H9 (cell line): ENCODE measurements at regions not wholly inside any gene's neighbourhood (a gene's known extent, or its start where the extent isn't known, plus 50 kb on each side); places are given as distances from the start of the nearest gene placed in this dataset.

ENCODE experiments used
- DNase-seq: peaks from one replicate; pipeline ENCODE4 v3.0.0-alpha.2; 2017
- H2AFZ ChIP-seq: one replicate; pipeline ENCODE4 v1.6.1; 2013; ENCODE audit warnings: mild to moderate bottlenecking, low read length, control low read depth, moderate library complexity
- H2AK5ac ChIP-seq: 2 replicates; pipeline ENCODE4 v1.6.1; 2013; ENCODE audit warnings: low read length, control low read depth, mixed read lengths; ENCODE audit not compliant: insufficient read length
- H2BK120ac ChIP-seq: one replicate; pipeline ENCODE4 v1.6.1; 2013; ENCODE audit warnings: low read depth, mild to moderate bottlenecking, low read length, control low read depth, inconsistent platforms; ENCODE audit not compliant: poor library complexity, severe bottlenecking
- H2BK12ac ChIP-seq: 2 replicates; pipeline ENCODE4 v1.6.1; 2013; ENCODE audit warnings: low read length, control low read depth, mixed read lengths, low read depth; ENCODE audit not compliant: insufficient read length
- H2BK15ac ChIP-seq: 2 replicates; pipeline ENCODE4 v1.6.1; 2013; ENCODE audit warnings: low read depth, low read length, control low read depth
- H2BK20ac ChIP-seq: one replicate; pipeline ENCODE4 v1.6.1; 2013; ENCODE audit warnings: low read depth, mild to moderate bottlenecking, low read length, control low read depth, inconsistent platforms; ENCODE audit not compliant: poor library complexity, severe bottlenecking
- H2BK5ac ChIP-seq: 2 replicates; pipeline ENCODE4 v1.6.1; 2013; ENCODE audit warnings: low read length, control low read depth, mixed read lengths; ENCODE audit not compliant: insufficient read length
- H3K14ac ChIP-seq: 2 replicates; pipeline ENCODE4 v1.6.1; 2013; ENCODE audit warnings: low read length, control low read depth; ENCODE audit not compliant: insufficient read depth
- H3K18ac ChIP-seq: 2 replicates; pipeline ENCODE4 v1.6.1; 2013; ENCODE audit warnings: low read depth, mild to moderate bottlenecking, mixed read lengths, low read length, control low read depth; ENCODE audit not compliant: insufficient read length
- H3K23ac ChIP-seq: 2 replicates; pipeline ENCODE4 v1.6.1; 2013; ENCODE audit warnings: low read length, control low read depth, mixed read lengths, low read depth; ENCODE audit not compliant: insufficient read length
- H3K23me2 ChIP-seq: 2 replicates; pipeline ENCODE4 v1.6.1; 2013; ENCODE audit warnings: low read depth, mild to moderate bottlenecking, mixed read lengths, low read length, control low read depth; ENCODE audit not compliant: insufficient read length, poor library complexity, severe bottlenecking
- H3K27ac ChIP-seq: 2 replicates; pipeline ENCODE4 v1.5.1; 2013; ENCODE audit warnings: low read length, control low read depth, mixed read lengths, low read depth; ENCODE audit not compliant: insufficient read length
- H3K27me3 ChIP-seq: 2 replicates; pipeline ENCODE4 v1.6.1; 2013; ENCODE audit warnings: low read length, control low read depth, inconsistent platforms; ENCODE audit not compliant: insufficient read depth
- H3K4ac ChIP-seq: 2 replicates; pipeline ENCODE4 v1.6.1; 2013; ENCODE audit warnings: low read depth, mild to moderate bottlenecking, control low read depth, inconsistent platforms, low read length, moderate library complexity
- H3K4me1 ChIP-seq: 2 replicates; pipeline ENCODE4 v1.6.1; 2013; ENCODE audit warnings: low read length, control low read depth, inconsistent platforms; ENCODE audit not compliant: insufficient read depth
- H3K4me2 ChIP-seq: 2 replicates; pipeline ENCODE4 v1.6.1; 2013; ENCODE audit warnings: low read length, control low read depth, mixed read lengths; ENCODE audit not compliant: insufficient read length, insufficient read depth
- H3K56ac ChIP-seq: 2 replicates; pipeline ENCODE4 v1.6.1; 2013; ENCODE audit warnings: low read depth, mild to moderate bottlenecking, mixed read lengths, low read length, control low read depth; ENCODE audit not compliant: insufficient read length
- H3K79me1 ChIP-seq: 2 replicates; pipeline ENCODE4 v1.6.1; 2013; ENCODE audit warnings: low read depth, mild to moderate bottlenecking, moderate library complexity, low read length, control low read depth, inconsistent platforms; ENCODE audit not compliant: insufficient read depth, poor library complexity, severe bottlenecking
- H3K79me2 ChIP-seq: 2 replicates; pipeline ENCODE4 v1.6.1; 2013; ENCODE audit warnings: low read length, control low read depth, inconsistent platforms; ENCODE audit not compliant: insufficient read depth
- H3K9ac ChIP-seq: 2 replicates; pipeline ENCODE4 v1.6.1; 2013; ENCODE audit warnings: low read length, control low read depth, mixed read lengths; ENCODE audit not compliant: insufficient read length; ENCODE audit errors: extremely low read depth
- H3K9me3 ChIP-seq: one replicate; pipeline ENCODE4 v1.6.1; 2013; ENCODE audit warnings: low read depth, low read length, inconsistent platforms; ENCODE audit not compliant: control insufficient read depth
- H3T11ph ChIP-seq: one replicate; pipeline ENCODE4 v1.6.1; 2013; ENCODE audit warnings: mild to moderate bottlenecking, low read length, control low read depth, inconsistent platforms
- H4K20me1 ChIP-seq: one replicate; pipeline ENCODE4 v1.6.1; 2013; ENCODE audit not compliant: control insufficient read depth, insufficient read length, insufficient read depth
- H4K5ac ChIP-seq: 2 replicates; pipeline ENCODE4 v1.6.1; 2013; ENCODE audit warnings: low read depth, mild to moderate bottlenecking, mixed read lengths, low read length, control low read depth; ENCODE audit not compliant: insufficient read length
- H4K8ac ChIP-seq: replicated peaks from 2 replicates; pipeline ENCODE4 v1.6.1; 2013; ENCODE audit warnings: low read length, control low read depth, mixed read lengths, low read depth; ENCODE audit not compliant: insufficient read length
- H4K91ac ChIP-seq: 2 replicates; pipeline ENCODE4 v1.6.1; 2013; ENCODE audit warnings: low read depth, mild to moderate bottlenecking, moderate library complexity, mixed read lengths, low read length, control low read depth; ENCODE audit not compliant: insufficient read length
- H3K27ac Mint-ChIP-seq, 3 experiments: 2 replicates in 2 of 3; 3 replicates in 1 of 3; pipeline ENCODE4 v1.8.0; 2020 to 2021; ENCODE audit warnings: mixed read lengths in 3 of 3, mild to moderate bottlenecking in 1 of 3, moderate library complexity in 1 of 3
- H3K27me3 Mint-ChIP-seq: 2 replicates; pipeline ENCODE4 v1.8.0; 2021; ENCODE audit warnings: low read depth, mild to moderate bottlenecking, moderate library complexity, mixed read lengths
- H3K36me3 Mint-ChIP-seq, 3 experiments: 2 replicates in 2 of 3; 3 replicates in 1 of 3; pipeline ENCODE4 v1.8.0; 2020 to 2021; ENCODE audit warnings: low read depth in 3 of 3, mixed read lengths in 3 of 3; ENCODE audit not compliant: insufficient read depth in 1 of 3
- H3K4me1 Mint-ChIP-seq, 2 experiments: 2 replicates each; pipeline ENCODE4 v1.8.0; 2020; ENCODE audit warnings: mixed read lengths in 2 of 2
- H3K4me3 Mint-ChIP-seq, 2 experiments: 2 replicates in 1 of 2; 3 replicates in 1 of 2; pipeline ENCODE4 v1.8.0; 2020 to 2021; ENCODE audit warnings: mild to moderate bottlenecking in 2 of 2, mixed read lengths in 2 of 2, moderate library complexity in 1 of 2
- H3K9me3 Mint-ChIP-seq, 2 experiments: 2 replicates in 1 of 2; 3 replicates in 1 of 2; pipeline ENCODE4 v1.8.0; 2020; ENCODE audit warnings: mild to moderate bottlenecking in 2 of 2, mixed read lengths in 2 of 2, moderate library complexity in 1 of 2
- WGBS: extraction: QIAGEN DNeasy Blood & Tissue Kit; methylation state at CpG from one replicate; pipeline ENCODE4 v1.1.7; 2013; ENCODE audit warnings: missing lambda C conversion rate, low lambda C conversion rate, mixed read lengths; ENCODE audit not compliant: insufficient read length; ENCODE audit errors: extremely low coverage; 5-methylcytosine and 5-hydroxymethylcytosine counted together
- TF ChIP-seq, protein P1 (sequence below): fragments of 200-600 bp; sonication (generic); conservative IDR thresholded peaks from 3 replicates; pipeline ENCODE4 v1.8.0; 2021; ENCODE audit warnings: antibody characterized with exemption, mild to moderate bottlenecking

DNA sequence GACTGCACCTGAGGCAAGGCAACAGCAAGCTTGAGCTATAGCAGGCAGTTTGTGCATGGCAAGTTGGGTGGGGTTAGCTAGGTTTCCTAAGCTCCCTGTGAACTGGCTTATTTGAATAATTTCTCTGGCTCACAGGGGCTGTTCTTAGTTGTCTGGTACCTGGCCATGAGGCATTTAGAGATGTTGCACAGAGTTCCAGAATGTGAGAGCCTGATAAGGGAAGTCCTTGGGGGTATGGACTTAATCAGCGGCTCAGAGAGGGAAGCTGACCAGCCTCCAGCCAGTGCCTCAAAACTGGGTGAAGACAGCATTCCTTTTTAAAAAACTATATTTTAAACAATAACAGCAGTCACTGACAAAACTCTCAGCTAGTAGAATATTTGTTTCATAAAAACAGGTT is 307.4 kb downstream of the FZD1 start:
- Histone ChIP-seq H3K4ac (no peak overlapping the region), H3T11ph (no peak overlapping the region), H3K27ac (no peak overlapping the region), H4K91ac (no peak overlapping the region), H3K4me2 (no peak overlapping the region), H4K8ac (no peak overlapping the region), H3K18ac (no peak overlapping the region), H2BK5ac (no peak overlapping the region), H3K14ac (no peak overlapping the region), H3K9me3 (no peaks in the 10 kb centered on the region), H2BK20ac (no peak overlapping the region), H2BK15ac (no peak overlapping the region), H3K56ac (no peak overlapping the region), H3K79me2 (no peaks in the 10 kb centered on the region), H2BK120ac (no peak overlapping the region), H2BK12ac (no peak overlapping the region), H3K79me1 (no peaks in the 10 kb centered on the region), H3K9ac (no peak overlapping the region), H3K27me3 (no peaks in the 10 kb centered on the region), H3K23me2 (no peaks in the 10 kb centered on the region), H3K4me1 (peaks cover 8% of the 10 kb centered on the region), H3K23ac (no peak overlapping the region), H4K5ac (no peak overlapping the region), H4K20me1 (no peaks in the 10 kb centered on the region), H2AFZ (no peak overlapping the region), H2AK5ac (no peak overlapping the region)
- no peak overlapping the region for H3K27ac Mint-ChIP-seq
- WGBS: no CpG with 5 or more reads among the region's 1 CpG
- H3K27me3 Mint-ChIP-seq: no peaks in the 10 kb centered on the region
- no peak for DNase-seq
- peaks cover 0 to 5% (median 2%) of the 10 kb centered on the region in 3 experiments; a peak in 5 of 7 replicates for H3K36me3 Mint-ChIP-seq
- H3K9me3 Mint-ChIP-seq: peaks cover 0 to 5% of the 10 kb centered on the region in 2 experiments; a peak in 3 of 5 replicates
- H3K4me3 Mint-ChIP-seq: no peak overlapping the region
- TF ChIP-seq, protein P1, sequence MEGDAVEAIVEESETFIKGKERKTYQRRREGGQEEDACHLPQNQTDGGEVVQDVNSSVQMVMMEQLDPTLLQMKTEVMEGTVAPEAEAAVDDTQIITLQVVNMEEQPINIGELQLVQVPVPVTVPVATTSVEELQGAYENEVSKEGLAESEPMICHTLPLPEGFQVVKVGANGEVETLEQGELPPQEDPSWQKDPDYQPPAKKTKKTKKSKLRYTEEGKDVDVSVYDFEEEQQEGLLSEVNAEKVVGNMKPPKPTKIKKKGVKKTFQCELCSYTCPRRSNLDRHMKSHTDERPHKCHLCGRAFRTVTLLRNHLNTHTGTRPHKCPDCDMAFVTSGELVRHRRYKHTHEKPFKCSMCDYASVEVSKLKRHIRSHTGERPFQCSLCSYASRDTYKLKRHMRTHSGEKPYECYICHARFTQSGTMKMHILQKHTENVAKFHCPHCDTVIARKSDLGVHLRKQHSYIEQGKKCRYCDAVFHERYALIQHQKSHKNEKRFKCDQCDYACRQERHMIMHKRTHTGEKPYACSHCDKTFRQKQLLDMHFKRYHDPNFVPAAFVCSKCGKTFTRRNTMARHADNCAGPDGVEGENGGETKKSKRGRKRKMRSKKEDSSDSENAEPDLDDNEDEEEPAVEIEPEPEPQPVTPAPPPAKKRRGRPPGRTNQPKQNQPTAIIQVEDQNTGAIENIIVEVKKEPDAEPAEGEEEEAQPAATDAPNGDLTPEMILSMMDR: no peak
- peaks cover 11 to 17% of the 10 kb centered on the region in 2 experiments for H3K4me1 Mint-ChIP-seq
